AG04449 (cell line): ENCODE measurements at regions not wholly inside any gene's neighbourhood (a gene's known extent, or its start where the extent isn't known, plus 50 kb on each side); places are given as distances from the start of the nearest gene placed in this dataset.
"Not testable (repeated sequence)": the region's sequence is repeated elsewhere in the genome, so short reads cannot be mapped to it uniquely, and the experiment has no call there.

Experiments
- CTCF ChIA-PET: fragments of 350-600 bp; formaldehyde crosslinking; extraction: SDS; loops from one replicate; lab custom pipeline; 2021; ENCODE audit warnings: antibody characterized with exemption; lab: Yijun Ruan, JAX
- POLR2A ChIA-PET: fragments of 400-600, 350-600 bp; formaldehyde crosslinking; extraction: SDS; loops from one replicate; lab custom pipeline; 2020; ENCODE audit warnings: antibody characterized with exemption, inconsistent platforms; lab: Yijun Ruan, JAX
- DNase-seq: peaks from one replicate; pipeline ENCODE4 v3.0.0-alpha.2; 2010; ENCODE audit warnings: low read depth, low spot score
- H3K4me3 ChIP-seq: 2 replicates; pipeline ENCODE4 v1.5.1; 2011; ENCODE audit warnings: low read depth, mild to moderate bottlenecking, control low read depth, low read length
- CTCF ChIP-seq: IDR thresholded peaks from one replicate; pipeline ENCODE4 v1.5.1; 2011; ENCODE audit warnings: mild to moderate bottlenecking, moderate library complexity, low read length, control low read depth, inconsistent platforms; ENCODE audit not compliant: insufficient read depth; ENCODE audit errors: missing control alignments

DNA sequence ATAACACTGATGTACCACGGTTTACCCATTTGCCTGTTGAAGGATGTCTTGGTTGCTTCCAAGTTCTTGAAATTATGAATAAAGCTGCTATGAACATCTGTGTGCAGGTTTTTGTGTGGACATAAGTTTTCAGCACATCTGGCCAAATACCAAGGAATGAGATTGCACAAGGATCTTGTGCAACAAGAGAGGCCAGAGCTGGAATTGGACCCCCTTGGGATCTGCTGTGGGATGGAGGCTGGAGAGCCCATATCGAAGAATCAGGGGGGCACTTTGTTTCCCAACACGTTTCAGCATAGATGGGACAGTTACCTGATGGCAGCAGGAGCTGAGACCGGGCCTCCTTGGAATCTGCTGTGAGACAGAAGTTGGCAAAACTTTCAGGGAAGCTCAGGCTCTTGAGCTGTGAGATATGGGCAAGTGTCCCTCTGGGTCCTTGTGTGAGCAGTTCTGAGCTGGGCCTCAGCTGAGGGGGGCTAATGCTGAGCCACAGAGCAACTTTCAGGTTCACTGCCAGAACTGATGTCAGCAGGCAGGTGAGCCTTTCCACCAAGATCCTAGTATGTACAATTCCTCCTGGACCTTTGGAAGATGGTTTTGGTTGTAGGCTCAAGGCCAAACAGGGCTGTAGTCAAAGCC is 115.2 kb upstream of the RAB18 start:
- no peak for TF ChIP-seq CTCF
- H3K4me3 ChIP-seq, result no peak overlapping the region
- ChIA-PET POLR2A (no interaction called here), CTCF (no interaction called here)
- DNase-seq, result no peak

- DNase-seq, result no peak
- ChIA-PET CTCF (no interaction called here), POLR2A (no interaction called here)
- TF ChIP-seq CTCF, result no peak
- H3K4me3 ChIP-seq, result no peak overlapping the region
These were observed 120.2 kb upstream of the RAB18 start for GRCh38 chr10:27383595-27384542.

GRCh38 chr10:27382176-27382575 is 121.9 kb upstream of the RAB18 start:
- DNase-seq, result no peak
- CTCF ChIA-PET, result interaction anchor here (1.3 kb wide), 1 partner anchor 12 kb away, joined by 4 read pairs; no protein-coding TSS in a partner anchor
- POLR2A ChIA-PET, result no interaction called here
- H3K4me3 ChIP-seq, result no peak overlapping the region
- TF ChIP-seq CTCF, result no peak

- TF ChIP-seq CTCF, result no peak
- POLR2A ChIA-PET, result no interaction called here
These were observed 123.2 kb upstream of the RAB18 start for GRCh38 chr10:27380929-27381358.

GRCh38 chr10:27379041-27379440 is 125.1 kb upstream of the RAB18 start:
- DNase-seq, H3K4me3 ChIP-seq, POLR2A ChIA-PET: not testable (repeated sequence)
- CTCF ChIA-PET, result interaction anchor here (1.2 kb wide), 1 partner anchor 10 kb away, joined by 3 read pairs; no protein-coding TSS in a partner anchor

More at GRCh38 chr10:27380929-27381358, 123.2 kb upstream of the RAB18 start:
- H3K4me3 ChIP-seq, result no peak overlapping the region
- no peak for DNase-seq
- CTCF ChIA-PET, result no interaction called here

- H3K4me3 ChIP-seq, result no peak overlapping the region
- TF ChIP-seq CTCF, result no peak
- CTCF ChIA-PET, result interaction anchor here (0.8 to 1.9 kb wide), 2 partner anchors 13 to 14 kb away, joined by 3 to 5 read pairs; no protein-coding TSS in a partner anchor
- POLR2A ChIA-PET, result no interaction called here
- DNase-seq, result no peak
These were observed 130.4 kb upstream of the RAB18 start for GRCh38 chr10:27373566-27374160.
